ENCODE measurements at regions not wholly inside any gene's neighbourhood (a gene's known extent, or its start where the extent isn't known, plus 50 kb on each side); places are given as distances from the start of the nearest gene placed in this dataset.

DNA sequence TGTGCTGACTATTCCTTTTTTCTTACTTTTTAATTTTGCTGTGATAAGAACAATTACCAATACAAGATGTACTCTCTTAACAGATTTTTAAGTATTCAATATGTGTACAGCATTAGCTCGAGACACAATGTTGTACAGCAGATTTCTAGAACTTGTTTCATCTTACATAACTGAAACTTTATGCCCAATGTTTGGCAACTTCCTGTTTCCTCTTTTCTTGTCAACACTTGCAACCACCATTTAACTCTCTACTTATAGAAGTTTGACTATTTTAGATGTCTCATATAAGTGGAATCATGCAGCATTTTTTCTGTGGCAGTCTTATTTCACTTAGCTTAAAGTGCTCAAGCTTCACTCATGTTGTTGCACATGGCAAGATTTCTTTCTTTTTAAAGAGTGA, 1426.8 kb downstream of the SLITRK5 start:
- H3K4me1 Mint-ChIP-seq: no peaks in the 10 kb centered on the region
- no peaks in the 10 kb centered on the region for H3K36me3 Mint-ChIP-seq (ENCODE audit: low read depth)
- H3K27ac Mint-ChIP-seq: no peak overlapping the region
- ATAC-seq: no peak
- DNase-seq: no peak
- H3K9me3 ChIP-seq (ENCODE audit: control insufficient read depth, low read length, poor library complexity, severe bottlenecking): no peaks in the 10 kb centered on the region
- no peak overlapping the region for H3K4me3 Mint-ChIP-seq
- no peaks in the 10 kb centered on the region for H3K27me3 Mint-ChIP-seq

DNA sequence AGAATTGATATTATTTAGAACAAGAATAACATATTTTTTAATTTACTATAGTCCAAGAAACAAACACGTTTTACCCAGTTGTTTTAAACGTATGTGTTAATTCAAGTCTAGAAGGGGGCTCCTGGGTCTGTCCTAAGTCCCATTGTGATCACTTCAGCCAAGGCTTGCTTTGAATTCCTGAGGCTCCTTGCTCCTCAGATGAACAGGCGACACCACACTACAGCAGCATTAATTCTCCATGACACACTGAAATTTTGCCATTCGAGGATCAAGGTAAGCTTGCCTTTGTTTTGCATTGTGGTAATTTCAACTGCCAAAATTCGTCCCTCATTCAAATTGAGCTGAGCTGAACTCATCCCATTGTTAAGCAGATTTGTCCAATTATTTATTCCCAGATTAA, 1442.6 kb downstream of the SLITRK5 start:
- Mint-ChIP-seq H3K27me3 (no peaks in the 10 kb centered on the region), H3K4me1 (no peaks in the 10 kb centered on the region), H3K4me3 (no peak overlapping the region), H3K36me3 (ENCODE audit: low read depth) (no peaks in the 10 kb centered on the region), H3K27ac (no peak overlapping the region)
- ATAC-seq (no peak), DNase-seq (no peak)
- peaks cover 7% of the 10 kb centered on the region for H3K9me3 ChIP-seq (ENCODE audit: control insufficient read depth, low read length, poor library complexity, severe bottlenecking)

DNA sequence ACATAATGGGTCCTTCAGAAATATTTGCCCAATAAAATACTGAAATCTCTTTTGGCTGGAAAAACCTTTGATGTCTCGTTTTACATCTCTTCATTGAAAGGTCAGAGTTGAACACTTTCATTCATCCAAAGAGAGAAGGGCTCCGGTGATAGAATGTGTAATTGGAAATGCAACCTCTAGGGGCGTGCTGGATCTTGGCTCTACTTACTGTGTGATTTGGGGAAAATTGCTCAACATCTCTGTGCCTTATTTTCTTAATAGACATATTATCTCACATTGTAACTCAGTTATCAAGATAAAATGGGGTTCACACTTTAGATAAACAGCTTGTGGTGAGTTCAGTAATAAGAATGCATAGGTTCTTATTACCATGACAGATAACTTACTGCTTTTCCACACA, 1444.1 kb downstream of the SLITRK5 start:
- no peak overlapping the region for H3K27ac Mint-ChIP-seq

DNA sequence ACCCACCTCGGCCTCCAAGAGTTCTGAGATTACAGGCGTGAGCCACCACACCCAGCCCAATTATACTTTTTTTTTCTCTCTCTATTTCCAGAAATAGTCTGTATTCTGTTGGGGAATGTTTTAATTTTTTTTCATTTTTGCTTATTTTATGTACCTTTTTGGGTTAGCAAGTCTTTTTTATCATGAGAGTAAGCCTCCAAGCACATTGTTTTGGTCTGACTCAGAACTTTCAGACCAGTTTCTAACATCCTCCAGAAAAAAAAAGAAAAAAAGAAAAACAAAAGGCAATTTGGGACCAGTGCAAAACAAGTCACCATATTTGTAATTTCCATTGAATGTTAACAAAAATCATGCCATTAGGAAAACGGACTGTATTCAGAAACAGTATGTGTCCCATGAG, 1465.5 kb downstream of the SLITRK5 start:
- Mint-ChIP-seq H3K36me3 (ENCODE audit: low read depth) (no peaks in the 10 kb centered on the region), H3K27ac (no peak overlapping the region), H3K27me3 (no peaks in the 10 kb centered on the region), H3K4me1 (no peaks in the 10 kb centered on the region), H3K4me3 (no peak overlapping the region)
- H3K9me3 ChIP-seq (ENCODE audit: control insufficient read depth, low read length, poor library complexity, severe bottlenecking): no peaks in the 10 kb centered on the region
- ATAC-seq (no peak), DNase-seq (no peak)

More for the DNA sequence above, 1444.1 kb downstream of the SLITRK5 start:
- ATAC-seq (no peak), DNase-seq (no peak)
- Mint-ChIP-seq H3K36me3 (ENCODE audit: low read depth) (no peaks in the 10 kb centered on the region), H3K4me3 (no peak overlapping the region), H3K4me1 (no peaks in the 10 kb centered on the region), H3K27me3 (no peaks in the 10 kb centered on the region)
- peaks cover 7% of the 10 kb centered on the region for H3K9me3 ChIP-seq (ENCODE audit: control insufficient read depth, low read length, poor library complexity, severe bottlenecking)

DNA sequence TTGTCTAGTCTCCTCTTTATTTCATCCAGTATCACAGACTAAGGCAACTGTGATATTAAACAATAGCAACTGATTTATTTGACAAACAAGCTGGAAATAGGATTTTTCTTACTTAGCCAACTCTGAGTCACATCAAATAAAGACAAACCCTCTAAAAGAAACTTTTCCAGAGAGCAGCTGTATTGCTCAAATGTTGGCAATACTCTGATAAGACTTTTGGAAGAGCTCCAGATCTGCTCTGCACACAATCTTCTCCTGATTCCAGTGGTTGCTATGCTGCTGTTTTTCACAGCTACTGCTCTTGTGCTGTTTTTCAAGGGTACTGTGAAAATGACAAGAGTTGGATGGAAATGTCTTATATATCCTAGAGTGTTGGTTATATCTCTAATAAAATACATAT, 1479.2 kb downstream of the SLITRK5 start:
- ATAC-seq: no peak

DNA sequence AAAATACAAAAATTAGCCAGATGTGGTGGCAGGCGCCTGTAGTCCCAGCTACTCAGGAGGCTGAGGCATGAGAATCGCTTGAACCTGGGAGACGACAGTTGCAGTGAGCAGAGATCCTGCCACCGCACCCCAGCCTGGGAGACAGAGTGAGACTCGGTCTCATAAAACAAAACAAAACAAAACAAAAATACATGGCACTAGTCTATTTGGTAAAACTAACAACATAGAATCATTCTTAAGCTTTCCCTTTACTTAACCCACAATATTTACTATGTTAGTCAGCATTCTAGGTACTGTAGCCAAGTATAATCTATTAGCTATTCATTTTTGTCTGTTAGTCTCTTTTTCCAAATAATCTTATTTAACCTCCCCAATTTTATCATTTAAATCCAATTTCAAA, 1482.8 kb downstream of the SLITRK5 start:
- Mint-ChIP-seq H3K27me3 (no peaks in the 10 kb centered on the region), H3K4me3 (no peak overlapping the region), H3K4me1 (no peaks in the 10 kb centered on the region), H3K36me3 (ENCODE audit: low read depth) (no peaks in the 10 kb centered on the region), H3K27ac (no peak overlapping the region)
- no peaks in the 10 kb centered on the region for H3K9me3 ChIP-seq (ENCODE audit: control insufficient read depth, low read length, poor library complexity, severe bottlenecking)
- ATAC-seq (no peak), DNase-seq (no peak)

More for the DNA sequence above, 1479.2 kb downstream of the SLITRK5 start:
- Mint-ChIP-seq H3K27me3 (no peaks in the 10 kb centered on the region), H3K4me3 (no peak overlapping the region), H3K36me3 (ENCODE audit: low read depth) (no peaks in the 10 kb centered on the region), H3K4me1 (no peaks in the 10 kb centered on the region), H3K27ac (no peak overlapping the region)
- no peaks in the 10 kb centered on the region for H3K9me3 ChIP-seq (ENCODE audit: control insufficient read depth, low read length, poor library complexity, severe bottlenecking)
- no peak for DNase-seq

DNA sequence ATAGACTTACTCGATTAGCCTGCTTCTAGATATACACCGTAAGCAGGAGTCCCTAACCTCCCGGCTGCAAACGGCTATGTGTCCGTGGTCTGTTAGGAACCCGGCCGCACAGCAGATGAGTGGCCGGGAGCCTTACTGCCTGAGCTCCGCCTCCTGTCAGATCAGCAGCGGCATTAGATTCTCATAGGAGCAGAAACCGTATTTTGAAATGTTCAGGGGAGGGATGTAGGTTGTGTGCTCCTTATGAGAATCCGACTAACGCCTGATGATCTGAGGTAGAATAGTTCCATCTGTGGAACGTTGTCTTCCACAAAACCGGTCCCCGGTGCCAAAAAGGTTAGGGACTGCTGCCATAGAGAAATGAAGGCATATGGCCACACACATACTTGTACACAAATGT, 1491.9 kb downstream of the SLITRK5 start:
- Mint-ChIP-seq H3K27me3 (no peaks in the 10 kb centered on the region), H3K27ac (no peak overlapping the region), H3K4me3 (no peak overlapping the region), H3K4me1 (no peaks in the 10 kb centered on the region), H3K36me3 (ENCODE audit: low read depth) (no peaks in the 10 kb centered on the region)
- no peaks in the 10 kb centered on the region for H3K9me3 ChIP-seq (ENCODE audit: control insufficient read depth, low read length, poor library complexity, severe bottlenecking)
- no peak for ATAC-seq
- DNase-seq: no peak

DNA sequence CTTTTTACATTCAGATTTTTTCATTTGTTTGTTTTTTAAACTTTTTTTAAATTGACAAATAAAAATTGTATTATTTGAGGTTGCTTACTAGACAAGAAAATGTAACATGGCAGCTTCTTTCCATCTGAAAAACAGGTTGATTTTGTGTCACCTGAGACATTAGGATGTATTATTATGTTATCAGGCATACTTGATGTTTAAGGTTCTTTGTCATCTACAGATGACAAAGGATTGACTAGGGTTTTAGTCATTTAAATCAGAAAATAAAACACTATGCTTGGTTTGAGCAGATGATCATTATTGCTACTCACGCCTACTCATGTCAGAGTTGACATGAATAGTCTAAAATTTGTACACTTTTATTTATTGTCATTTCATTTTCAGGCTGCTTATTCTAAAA, 1494.5 kb downstream of the SLITRK5 start:
- Mint-ChIP-seq H3K4me3 (no peak overlapping the region), H3K36me3 (ENCODE audit: low read depth) (no peaks in the 10 kb centered on the region), H3K4me1 (no peaks in the 10 kb centered on the region), H3K27me3 (no peaks in the 10 kb centered on the region), H3K27ac (no peak overlapping the region)
- no peaks in the 10 kb centered on the region for H3K9me3 ChIP-seq (ENCODE audit: control insufficient read depth, low read length, poor library complexity, severe bottlenecking)
- ATAC-seq: no peak
- DNase-seq: no peak

DNA sequence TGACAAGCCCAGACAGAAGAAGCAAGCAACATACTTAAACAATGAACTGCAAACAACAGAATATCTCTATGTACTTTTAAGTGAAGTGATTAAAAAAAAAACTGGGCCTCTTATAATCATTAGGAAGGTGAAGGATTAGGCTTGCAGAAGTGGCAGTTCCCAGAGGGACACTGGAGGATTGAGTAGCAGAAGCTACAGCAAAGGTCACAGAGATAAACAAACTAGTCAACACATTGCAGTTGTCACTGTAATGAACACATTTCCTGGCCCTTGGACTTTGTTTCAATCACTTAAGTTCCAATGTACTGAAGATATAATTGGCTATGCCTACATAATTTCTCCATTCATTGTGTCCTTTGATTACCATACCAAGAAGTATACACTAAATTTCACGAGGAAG, 1498.8 kb downstream of the SLITRK5 start:
- ATAC-seq: no peak
- H3K27ac Mint-ChIP-seq: no peak overlapping the region

DNA sequence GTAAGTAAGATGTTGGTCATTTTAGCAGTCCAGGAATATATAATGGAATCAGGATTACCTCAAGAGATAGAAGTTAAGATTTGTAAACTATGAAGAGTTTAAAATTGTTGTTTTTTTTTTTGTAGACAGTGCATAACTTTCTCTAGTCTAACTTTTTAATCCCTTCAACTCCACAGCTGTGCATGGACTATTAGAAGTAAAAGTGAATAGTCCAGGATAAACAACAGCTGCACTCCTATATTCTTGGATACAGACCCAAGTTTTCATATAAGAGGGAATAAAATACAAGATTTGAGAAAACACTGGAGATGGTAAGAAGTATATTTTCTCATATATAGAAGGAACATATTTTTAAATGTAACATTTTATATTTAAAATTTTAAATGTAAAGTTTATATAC, 1509.9 kb downstream of the SLITRK5 start:
- DNase-seq (no peak), ATAC-seq (no peak)
- Mint-ChIP-seq H3K27me3 (no peaks in the 10 kb centered on the region), H3K27ac (no peak overlapping the region), H3K36me3 (ENCODE audit: low read depth) (no peaks in the 10 kb centered on the region), H3K4me3 (no peak overlapping the region), H3K4me1 (no peaks in the 10 kb centered on the region)
- H3K9me3 ChIP-seq (ENCODE audit: control insufficient read depth, low read length, poor library complexity, severe bottlenecking): no peaks in the 10 kb centered on the region

More for the DNA sequence above, 1498.8 kb downstream of the SLITRK5 start:
- H3K4me1 Mint-ChIP-seq: no peaks in the 10 kb centered on the region
- DNase-seq: no peak
- no peaks in the 10 kb centered on the region for H3K9me3 ChIP-seq (ENCODE audit: control insufficient read depth, low read length, poor library complexity, severe bottlenecking)
- H3K27me3 Mint-ChIP-seq: no peaks in the 10 kb centered on the region
- no peak overlapping the region for H3K4me3 Mint-ChIP-seq
- H3K36me3 Mint-ChIP-seq (ENCODE audit: low read depth): no peaks in the 10 kb centered on the region

DNA sequence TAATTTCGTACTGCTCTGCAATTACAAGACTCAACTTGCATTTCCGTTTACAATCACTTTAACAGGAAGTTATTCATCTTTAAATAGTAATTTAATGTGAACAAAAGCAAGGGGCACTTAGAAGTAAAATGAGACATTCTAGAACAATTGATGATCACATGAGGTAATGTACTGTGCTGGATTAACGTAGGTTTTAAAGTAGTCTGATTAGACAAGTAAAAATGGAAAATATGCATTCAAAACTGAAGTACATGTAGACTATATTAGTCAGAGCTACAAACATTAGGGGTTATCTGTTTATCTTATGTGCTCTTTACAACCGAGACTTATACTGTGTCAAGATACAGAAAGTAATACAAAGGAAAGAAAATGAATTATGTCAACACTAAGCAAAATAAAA, 1528.0 kb downstream of the SLITRK5 start:
- no peak for ATAC-seq
- DNase-seq: no peak
- H3K27me3 Mint-ChIP-seq: no peaks in the 10 kb centered on the region
- H3K9me3 ChIP-seq (ENCODE audit: control insufficient read depth, low read length, poor library complexity, severe bottlenecking): no peaks in the 10 kb centered on the region
- no peak overlapping the region for H3K27ac Mint-ChIP-seq
- no peaks in the 10 kb centered on the region for H3K4me1 Mint-ChIP-seq
- no peaks in the 10 kb centered on the region for H3K36me3 Mint-ChIP-seq (ENCODE audit: low read depth)
- no peak overlapping the region for H3K4me3 Mint-ChIP-seq

DNA sequence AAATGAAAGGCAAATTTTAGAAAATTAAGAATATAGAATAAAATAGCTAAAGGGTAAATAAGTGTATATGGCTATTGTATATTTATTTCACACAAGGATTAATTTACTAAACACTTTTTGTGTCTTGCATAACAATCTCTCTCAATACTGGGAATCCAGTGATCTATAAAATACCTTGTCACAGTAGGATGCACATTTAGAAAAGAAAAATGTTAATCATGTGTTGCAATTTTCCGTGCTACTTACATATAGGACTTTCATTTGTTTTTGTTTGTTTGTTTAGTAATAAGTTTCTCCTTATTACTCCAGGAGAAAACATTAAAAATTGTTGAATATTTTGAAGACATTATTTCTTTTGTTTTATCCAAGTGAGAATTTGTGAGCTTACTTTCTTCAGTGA, 1533.3 kb downstream of the SLITRK5 start:
- Mint-ChIP-seq H3K4me3 (no peak overlapping the region), H3K27ac (no peak overlapping the region), H3K27me3 (no peaks in the 10 kb centered on the region), H3K4me1 (no peaks in the 10 kb centered on the region), H3K36me3 (ENCODE audit: low read depth) (no peaks in the 10 kb centered on the region)
- DNase-seq: no peak
- H3K9me3 ChIP-seq (ENCODE audit: control insufficient read depth, low read length, poor library complexity, severe bottlenecking): no peaks in the 10 kb centered on the region
- ATAC-seq: no peak

DNA sequence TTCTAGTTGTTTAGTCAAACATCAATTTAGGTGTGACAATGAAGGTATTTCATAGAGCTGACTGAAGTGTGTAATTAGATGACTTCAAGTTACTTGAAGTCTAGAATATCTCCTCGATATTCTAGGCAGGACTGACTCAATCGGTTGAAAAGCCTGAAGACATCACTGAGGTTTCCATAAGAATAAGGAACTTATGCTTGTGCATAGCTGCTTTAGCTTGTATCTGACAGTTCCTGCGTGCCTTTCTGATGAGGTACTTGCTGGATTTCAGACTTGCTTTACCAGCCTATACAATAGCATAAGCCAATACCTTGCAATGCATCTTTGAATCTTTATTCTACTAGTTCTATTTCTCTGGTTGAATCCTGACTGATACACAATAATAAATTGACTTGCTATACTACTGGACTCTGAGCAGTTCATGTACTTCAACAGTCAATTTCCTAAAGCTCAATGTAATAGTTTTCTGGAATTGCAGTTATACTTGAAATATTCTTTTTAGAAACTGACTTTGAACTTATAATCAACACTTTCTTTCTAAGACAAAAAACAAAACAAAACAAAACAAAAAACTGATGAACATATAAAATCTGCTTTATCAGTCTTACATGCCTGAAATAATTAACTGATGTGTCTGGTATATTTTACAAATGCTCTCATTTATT, 1534.8 kb downstream of the SLITRK5 start:
- no peak for ATAC-seq
- Mint-ChIP-seq H3K36me3 (ENCODE audit: low read depth) (no peaks in the 10 kb centered on the region), H3K4me3 (no peak overlapping the region), H3K4me1 (no peaks in the 10 kb centered on the region), H3K27me3 (no peaks in the 10 kb centered on the region), H3K27ac (no peak overlapping the region)
- no peaks in the 10 kb centered on the region for H3K9me3 ChIP-seq (ENCODE audit: control insufficient read depth, low read length, poor library complexity, severe bottlenecking)
- no peak for DNase-seq

DNA sequence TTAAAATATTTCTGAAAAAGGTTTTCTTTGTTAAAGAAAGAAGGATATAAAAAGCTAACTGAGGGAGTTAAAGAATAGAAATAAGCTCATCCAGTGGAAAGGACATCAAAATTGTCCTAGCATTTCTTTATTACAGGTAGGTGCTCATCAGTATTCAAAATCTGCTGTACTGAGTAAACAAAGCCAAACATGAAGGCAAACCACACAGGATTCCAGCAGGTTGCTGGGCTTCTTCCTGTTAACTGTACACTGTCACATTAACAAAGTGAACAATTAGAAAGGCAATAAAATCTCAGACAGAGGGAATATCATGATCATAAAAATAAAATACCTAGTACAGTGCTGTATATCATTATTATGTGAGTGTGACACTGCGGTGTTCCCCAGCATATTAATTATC, 1541.0 kb downstream of the SLITRK5 start:
- DNase-seq (no peak), ATAC-seq (no peak)
- H3K4me3 Mint-ChIP-seq: no peak overlapping the region
- no peaks in the 10 kb centered on the region for H3K36me3 Mint-ChIP-seq (ENCODE audit: low read depth)
- H3K4me1 Mint-ChIP-seq: no peaks in the 10 kb centered on the region
- H3K27me3 Mint-ChIP-seq: no peaks in the 10 kb centered on the region
- no peaks in the 10 kb centered on the region for H3K9me3 ChIP-seq (ENCODE audit: control insufficient read depth, low read length, poor library complexity, severe bottlenecking)
- H3K27ac Mint-ChIP-seq: no peak overlapping the region

Data from T-helper 17 cell (primary cell).